ENCODE measurements at regions not wholly inside any gene's neighbourhood (a gene's known extent, or its start where the extent isn't known, plus 50 kb on each side); places are given as distances from the start of the nearest gene placed in this dataset.

DNA sequence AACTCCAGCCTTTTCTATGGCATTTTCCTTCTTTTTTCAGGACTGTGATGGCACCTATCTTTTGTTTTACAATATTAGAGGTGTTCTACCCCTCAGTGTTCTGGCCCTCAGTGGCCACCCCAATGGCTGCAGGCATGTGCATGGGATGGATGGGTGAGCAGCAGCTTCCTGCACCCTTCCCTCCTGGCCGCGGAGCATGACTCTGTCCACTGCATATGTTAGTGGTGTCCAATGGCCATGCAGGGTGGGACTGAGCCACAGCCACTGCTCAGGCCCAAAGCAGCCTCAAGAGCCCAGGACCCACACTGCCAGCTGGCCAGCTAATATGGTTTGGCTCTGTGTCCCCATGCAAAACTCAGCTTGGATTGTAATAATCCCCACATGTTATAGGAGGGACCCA lies 1032.3 kb upstream of the FBXO33 start:
- TF ChIP-seq CTCF (IDR thresholded peaks at IDR 0.05) (no peak), ZFX (IDR thresholded peaks at IDR 0.05; ENCODE audit: borderline replicate concordance) (no peak)

All from 22Rv1 (cell line).